ENCODE measurements at regions not wholly inside any gene's neighbourhood (a gene's known extent, or its start where the extent isn't known, plus 50 kb on each side); places are given as distances from the start of the nearest gene placed in this dataset.

GRCh38 chr13:111567637-111568036 is 247.2 kb downstream of the TEX29 start:
- H3K9ac ChIP-seq (ENCODE audit: low read length): no peak overlapping the region
- no peaks in the 10 kb centered on the region for H3K36me3 ChIP-seq (ENCODE audit: control insufficient read depth, insufficient read depth, low read length)
- H3K4me3 ChIP-seq (ENCODE audit: low read depth, low read length): no peak overlapping the region
- no peaks in the 10 kb centered on the region for H3K27me3 ChIP-seq (ENCODE audit: control insufficient read depth, insufficient read depth, low read length)
- peaks cover 17% of the 10 kb centered on the region for H3K9me3 ChIP-seq (ENCODE audit: control insufficient read depth, insufficient read depth, low read depth, low read length)
- no peak overlapping the region for H3K27ac ChIP-seq (ENCODE audit: low read depth, low read length)
- no peaks in the 10 kb centered on the region for H3K4me1 ChIP-seq (ENCODE audit: control insufficient read depth, insufficient read depth, low read length)

- peaks cover 20% of the 10 kb centered on the region for H3K9me3 ChIP-seq (ENCODE audit: control insufficient read depth, insufficient read depth, low read depth, low read length)
- H3K9ac ChIP-seq (ENCODE audit: low read length): no peak overlapping the region
- no peaks in the 10 kb centered on the region for H3K36me3 ChIP-seq (ENCODE audit: control insufficient read depth, insufficient read depth, low read length)
- no peak overlapping the region for H3K4me3 ChIP-seq (ENCODE audit: low read depth, low read length)
- H3K27me3 ChIP-seq (ENCODE audit: control insufficient read depth, insufficient read depth, low read length): no peaks in the 10 kb centered on the region
- H3K4me1 ChIP-seq (ENCODE audit: control insufficient read depth, insufficient read depth, low read length): no peaks in the 10 kb centered on the region
- no peak overlapping the region for H3K27ac ChIP-seq (ENCODE audit: low read depth, low read length)
These were observed 247.8 kb downstream of the TEX29 start for GRCh38 chr13:111568290-111568689.

- H3K4me3 ChIP-seq (ENCODE audit: low read depth, low read length): no peak overlapping the region
- H3K27ac ChIP-seq (ENCODE audit: low read depth, low read length): no peak overlapping the region
- no peak overlapping the region for H3K9ac ChIP-seq (ENCODE audit: low read length)
- peaks cover 46% of the 10 kb centered on the region for H3K9me3 ChIP-seq (ENCODE audit: control insufficient read depth, insufficient read depth, low read depth, low read length)
- H3K36me3 ChIP-seq (ENCODE audit: control insufficient read depth, insufficient read depth, low read length): no peaks in the 10 kb centered on the region
- no peaks in the 10 kb centered on the region for H3K27me3 ChIP-seq (ENCODE audit: control insufficient read depth, insufficient read depth, low read length)
- no peaks in the 10 kb centered on the region for H3K4me1 ChIP-seq (ENCODE audit: control insufficient read depth, insufficient read depth, low read length)
These were observed 250.5 kb downstream of the TEX29 start for GRCh38 chr13:111570911-111571310.

GRCh38 chr13:111572956-111573761 is 252.7 kb downstream of the TEX29 start:
- no peak overlapping the region for H3K27ac ChIP-seq (ENCODE audit: low read depth, low read length)
- peaks cover 42% of the 10 kb centered on the region for H3K9me3 ChIP-seq (ENCODE audit: control insufficient read depth, insufficient read depth, low read depth, low read length)
- H3K27me3 ChIP-seq (ENCODE audit: control insufficient read depth, insufficient read depth, low read length): no peaks in the 10 kb centered on the region
- H3K36me3 ChIP-seq (ENCODE audit: control insufficient read depth, insufficient read depth, low read length): no peaks in the 10 kb centered on the region
- no peak overlapping the region for H3K9ac ChIP-seq (ENCODE audit: low read length)
- no peaks in the 10 kb centered on the region for H3K4me1 ChIP-seq (ENCODE audit: control insufficient read depth, insufficient read depth, low read length)
- no peak overlapping the region for H3K4me3 ChIP-seq (ENCODE audit: low read depth, low read length)

- no peaks in the 10 kb centered on the region for H3K36me3 ChIP-seq (ENCODE audit: control insufficient read depth, insufficient read depth, low read length)
- H3K27ac ChIP-seq (ENCODE audit: low read depth, low read length): no peak overlapping the region
- H3K4me1 ChIP-seq (ENCODE audit: control insufficient read depth, insufficient read depth, low read length): no peaks in the 10 kb centered on the region
- H3K4me3 ChIP-seq (ENCODE audit: low read depth, low read length): no peak overlapping the region
- no peak overlapping the region for H3K9ac ChIP-seq (ENCODE audit: low read length)
- H3K27me3 ChIP-seq (ENCODE audit: control insufficient read depth, insufficient read depth, low read length): no peaks in the 10 kb centered on the region
- peaks cover 36% of the 10 kb centered on the region for H3K9me3 ChIP-seq (ENCODE audit: control insufficient read depth, insufficient read depth, low read depth, low read length)
These were observed 253.4 kb downstream of the TEX29 start for GRCh38 chr13:111573801-111574200.

- Histone ChIP-seq H3K4me1 (ENCODE audit: control insufficient read depth, insufficient read depth, low read length) (no peaks in the 10 kb centered on the region), H3K36me3 (ENCODE audit: control insufficient read depth, insufficient read depth, low read length) (no peaks in the 10 kb centered on the region), H3K9ac (ENCODE audit: low read length) (no peak overlapping the region), H3K27ac (ENCODE audit: low read depth, low read length) (no peak overlapping the region), H3K27me3 (ENCODE audit: control insufficient read depth, insufficient read depth, low read length) (no peaks in the 10 kb centered on the region), H3K9me3 (ENCODE audit: control insufficient read depth, insufficient read depth, low read depth, low read length) (peaks cover 39% of the 10 kb centered on the region), H3K4me3 (ENCODE audit: low read depth, low read length) (no peak overlapping the region)
These were observed 254.8 kb downstream of the TEX29 start for GRCh38 chr13:111575276-111575675.

GRCh38 chr13:111575719-111576118 is 255.3 kb downstream of the TEX29 start:
- Histone ChIP-seq H3K4me1 (ENCODE audit: control insufficient read depth, insufficient read depth, low read length) (no peaks in the 10 kb centered on the region), H3K9ac (ENCODE audit: low read length) (no peak overlapping the region), H3K27ac (ENCODE audit: low read depth, low read length) (no peak overlapping the region), H3K4me3 (ENCODE audit: low read depth, low read length) (no peak overlapping the region), H3K9me3 (ENCODE audit: control insufficient read depth, insufficient read depth, low read depth, low read length) (peaks cover 43% of the 10 kb centered on the region), H3K36me3 (ENCODE audit: control insufficient read depth, insufficient read depth, low read length) (no peaks in the 10 kb centered on the region), H3K27me3 (ENCODE audit: control insufficient read depth, insufficient read depth, low read length) (no peaks in the 10 kb centered on the region)

GRCh38 chr13:111577208-111577828 is 256.9 kb downstream of the TEX29 start:
- Histone ChIP-seq H3K9ac (ENCODE audit: low read length) (no peak overlapping the region), H3K36me3 (ENCODE audit: control insufficient read depth, insufficient read depth, low read length) (no peaks in the 10 kb centered on the region), H3K4me1 (ENCODE audit: control insufficient read depth, insufficient read depth, low read length) (no peaks in the 10 kb centered on the region), H3K9me3 (ENCODE audit: control insufficient read depth, insufficient read depth, low read depth, low read length) (peaks cover 44% of the 10 kb centered on the region), H3K27me3 (ENCODE audit: control insufficient read depth, insufficient read depth, low read length) (no peaks in the 10 kb centered on the region), H3K27ac (ENCODE audit: low read depth, low read length) (no peak overlapping the region), H3K4me3 (ENCODE audit: low read depth, low read length) (no peak overlapping the region)

- no peaks in the 10 kb centered on the region for H3K36me3 ChIP-seq (ENCODE audit: control insufficient read depth, insufficient read depth, low read length)
- H3K9ac ChIP-seq (ENCODE audit: low read length): no peak overlapping the region
- H3K27ac ChIP-seq (ENCODE audit: low read depth, low read length): no peak overlapping the region
- H3K27me3 ChIP-seq (ENCODE audit: control insufficient read depth, insufficient read depth, low read length): no peaks in the 10 kb centered on the region
- H3K4me3 ChIP-seq (ENCODE audit: low read depth, low read length): no peak overlapping the region
- no peaks in the 10 kb centered on the region for H3K4me1 ChIP-seq (ENCODE audit: control insufficient read depth, insufficient read depth, low read length)
- peaks cover 43% of the 10 kb centered on the region for H3K9me3 ChIP-seq (ENCODE audit: control insufficient read depth, insufficient read depth, low read depth, low read length)
These were observed 257.6 kb downstream of the TEX29 start for GRCh38 chr13:111577956-111578605.

GRCh38 chr13:111584101-111584672 is 263.7 kb downstream of the TEX29 start:
- Histone ChIP-seq H3K4me1 (ENCODE audit: control insufficient read depth, insufficient read depth, low read length) (no peaks in the 10 kb centered on the region), H3K4me3 (ENCODE audit: low read depth, low read length) (no peak overlapping the region), H3K9ac (ENCODE audit: low read length) (no peak overlapping the region), H3K27me3 (ENCODE audit: control insufficient read depth, insufficient read depth, low read length) (no peaks in the 10 kb centered on the region), H3K36me3 (ENCODE audit: control insufficient read depth, insufficient read depth, low read length) (no peaks in the 10 kb centered on the region), H3K27ac (ENCODE audit: low read depth, low read length) (no peak overlapping the region), H3K9me3 (ENCODE audit: control insufficient read depth, insufficient read depth, low read depth, low read length) (peaks cover 15% of the 10 kb centered on the region)

- no peaks in the 10 kb centered on the region for H3K4me1 ChIP-seq (ENCODE audit: control insufficient read depth, insufficient read depth, low read length)
- H3K9me3 ChIP-seq (ENCODE audit: control insufficient read depth, insufficient read depth, low read depth, low read length): peaks cover 9% of the 10 kb centered on the region
- no peak overlapping the region for H3K9ac ChIP-seq (ENCODE audit: low read length)
- no peaks in the 10 kb centered on the region for H3K36me3 ChIP-seq (ENCODE audit: control insufficient read depth, insufficient read depth, low read length)
- no peak overlapping the region for H3K27ac ChIP-seq (ENCODE audit: low read depth, low read length)
- no peak overlapping the region for H3K4me3 ChIP-seq (ENCODE audit: low read depth, low read length)
- no peaks in the 10 kb centered on the region for H3K27me3 ChIP-seq (ENCODE audit: control insufficient read depth, insufficient read depth, low read length)
These were observed 264.4 kb downstream of the TEX29 start for GRCh38 chr13:111584870-111585269.
